GM21786 (cell line): ENCODE measurements at regions not wholly inside any gene's neighbourhood (a gene's known extent, or its start where the extent isn't known, plus 50 kb on each side); places are given as distances from the start of the nearest gene placed in this dataset.

Source experiments
- ATAC-seq: cut with Tn5 transposase; IDR thresholded peaks from one replicate; pipeline ENCODE4 v1.9.1; 2021; ENCODE audit not compliant: unreplicated experiment

DNA sequence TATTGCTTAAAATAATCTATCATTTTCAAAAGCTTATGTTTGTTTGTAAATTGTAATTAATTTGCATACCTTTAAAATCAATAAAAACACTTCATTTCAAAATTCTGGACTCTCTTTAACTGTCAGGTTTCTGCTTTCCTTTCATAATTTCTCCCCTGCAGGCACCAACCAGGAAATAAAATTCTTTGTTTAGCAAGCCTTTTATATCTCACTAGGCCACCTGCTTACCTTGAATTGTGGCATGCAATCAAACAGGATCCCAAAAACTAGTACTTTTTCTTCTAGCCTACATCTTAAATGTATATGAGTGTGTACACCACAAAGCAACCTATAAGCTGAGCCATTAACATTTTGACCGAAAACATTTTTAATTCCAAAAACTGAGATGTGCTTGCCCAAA lies 233.1 kb downstream of the NR4A2 start:
- ATAC-seq = no peak

GRCh38 chr2:156098506-156098905 lies 234.0 kb downstream of the NR4A2 start:
- no peak for ATAC-seq

DNA sequence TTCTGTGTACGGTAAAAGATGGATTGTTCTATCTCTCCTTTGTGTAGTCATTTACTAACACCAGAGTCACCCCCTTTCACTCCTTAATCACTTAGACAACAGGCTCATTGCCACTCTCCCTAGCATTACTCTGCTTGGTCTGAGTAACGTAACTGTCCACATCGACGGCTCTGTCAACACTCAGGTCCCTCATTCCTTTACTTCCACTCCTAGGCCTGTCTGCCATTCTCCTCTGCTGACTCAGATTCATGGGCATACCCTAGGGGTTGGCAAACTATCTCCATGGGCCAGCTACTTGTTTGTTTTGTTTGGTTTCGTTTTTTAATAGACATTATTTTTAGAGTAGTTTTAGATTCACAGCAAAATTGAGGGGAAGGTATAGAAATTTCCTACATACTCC lies 243.9 kb downstream of the NR4A2 start:
- ATAC-seq = no peak

DNA sequence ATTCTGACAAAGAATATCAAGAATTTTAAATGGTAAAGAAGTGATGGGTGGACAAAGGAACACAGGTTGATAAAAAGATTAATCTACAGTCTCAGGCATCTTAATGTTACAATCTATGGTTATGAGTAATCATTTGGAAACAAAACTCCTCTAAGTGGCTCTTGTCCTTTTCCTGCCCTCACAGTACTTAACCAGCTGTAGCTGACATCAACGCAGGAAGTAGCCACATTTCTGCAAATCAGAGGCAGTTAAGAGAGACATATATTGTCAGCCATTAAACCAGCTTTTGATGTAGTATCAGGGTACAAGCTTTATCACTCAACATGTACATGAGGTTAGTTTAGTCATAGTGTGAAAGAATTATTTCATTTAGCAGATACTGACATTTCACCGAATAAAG lies 244.6 kb downstream of the NR4A2 start:
- ATAC-seq = no peak

GRCh38 chr2:156083763-156084493 lies 248.6 kb downstream of the NR4A2 start:
- no peak for ATAC-seq

DNA sequence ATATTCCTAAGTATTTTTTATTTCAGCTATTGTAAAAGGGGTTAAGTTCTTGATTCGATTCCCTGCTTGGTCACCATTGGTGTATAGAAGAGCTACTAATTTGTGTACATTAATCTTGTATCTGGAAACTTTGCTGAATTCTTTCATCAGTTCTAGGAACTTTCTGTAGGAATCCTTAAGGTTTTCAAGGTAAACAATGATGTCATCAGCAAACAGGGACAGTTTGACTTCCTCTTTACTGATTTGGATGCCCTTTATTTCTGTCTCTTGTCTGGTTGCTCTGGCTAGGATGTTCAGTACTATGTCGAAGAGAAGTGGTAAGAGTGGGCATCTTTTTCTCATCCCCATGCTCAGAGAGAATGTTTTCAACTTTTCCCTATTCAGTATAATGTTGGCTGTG lies 252.7 kb downstream of the NR4A2 start:
- no peak for ATAC-seq

DNA sequence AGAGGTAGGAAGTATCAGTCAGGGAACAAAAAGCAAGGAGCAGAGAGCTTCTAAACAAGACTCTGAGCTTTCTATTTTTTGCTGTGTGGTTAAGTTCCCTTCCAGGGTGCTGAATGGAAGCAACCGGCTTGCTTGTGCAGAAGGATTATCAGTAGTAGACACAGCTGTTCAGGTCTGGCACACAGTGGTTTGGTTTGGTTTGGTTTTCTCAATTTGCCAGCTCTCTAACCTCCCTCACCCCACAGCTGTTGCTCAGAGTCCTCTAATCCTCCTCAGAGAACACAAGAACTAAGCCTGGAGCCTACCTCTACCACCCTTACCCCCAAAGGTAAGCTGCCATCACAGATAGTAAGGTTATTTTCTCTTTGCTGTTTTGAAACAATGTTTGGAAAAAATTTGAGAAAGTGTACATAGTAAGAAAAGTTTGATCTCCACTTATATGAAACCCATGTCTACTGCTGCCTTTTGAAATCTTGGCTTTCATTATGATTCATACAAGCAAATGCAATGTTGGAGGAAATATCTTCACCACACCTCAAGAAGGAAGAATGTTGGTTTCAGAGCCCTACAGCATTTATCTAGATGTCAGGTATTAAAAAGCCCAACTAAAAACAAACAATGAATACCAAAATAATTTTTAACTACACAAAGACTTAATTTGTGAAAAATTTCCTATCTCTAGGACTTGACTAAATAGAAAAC lies 255.3 kb downstream of the NR4A2 start:
- ATAC-seq = no peak

GRCh38 chr2:156065912-156066311 lies 266.6 kb downstream of the NR4A2 start:
- no peak for ATAC-seq

DNA sequence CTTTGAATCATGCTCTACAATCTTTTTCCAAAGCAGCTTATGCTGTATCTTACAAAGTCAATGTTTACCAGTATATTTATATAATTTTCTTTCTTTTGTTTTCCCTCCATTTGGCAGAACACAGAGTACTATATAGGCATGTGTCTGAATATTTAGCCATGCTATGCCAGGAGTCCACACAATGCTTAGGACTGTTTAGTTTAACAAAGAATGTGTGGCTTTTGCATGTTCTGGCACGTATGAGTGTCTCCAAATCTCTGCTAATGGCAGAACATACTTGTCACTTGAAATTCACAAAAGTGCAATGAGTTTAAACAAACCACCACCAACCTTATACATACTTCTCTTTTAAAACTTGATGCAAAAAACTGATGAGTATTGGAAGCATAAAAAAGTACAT lies 268.0 kb downstream of the NR4A2 start:
- ATAC-seq = no peak

DNA sequence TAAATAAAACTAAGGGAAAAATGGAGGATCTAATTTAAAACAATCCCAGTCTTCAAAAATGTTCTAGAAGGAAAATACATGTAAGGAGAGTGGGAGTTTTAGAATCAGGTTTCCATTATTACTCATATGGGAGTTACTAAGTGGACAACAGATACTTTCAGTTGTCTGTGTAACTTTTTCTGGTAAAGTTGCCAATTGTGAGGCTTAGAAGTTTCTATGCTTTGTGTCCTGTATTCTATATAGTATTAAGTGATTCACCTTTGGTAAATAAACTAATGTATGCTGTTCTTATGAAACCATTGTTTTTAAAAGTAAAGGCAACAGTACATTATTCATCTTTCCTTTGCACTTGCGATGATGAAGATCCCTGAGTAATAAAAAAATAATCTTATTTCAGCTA lies 274.9 kb downstream of the NR4A2 start:
- ATAC-seq = no peak

DNA sequence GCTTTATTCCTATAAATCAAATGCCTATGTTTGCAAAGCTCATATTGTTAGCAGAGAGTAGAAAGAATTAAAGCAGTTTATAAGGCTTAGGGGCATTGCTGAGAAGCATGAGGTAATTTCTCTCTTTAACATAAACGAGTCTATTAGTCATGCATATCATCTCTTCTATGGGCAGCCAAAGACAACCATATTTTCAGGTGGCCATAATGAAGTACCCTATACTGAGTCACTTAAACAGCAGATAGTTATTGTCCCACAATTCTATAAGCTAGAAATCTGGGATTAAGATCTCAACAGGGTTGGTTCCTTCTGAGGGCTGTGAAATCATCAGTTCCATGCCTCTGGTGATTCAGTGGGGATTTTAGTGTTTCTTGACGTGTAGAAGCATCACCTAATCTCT lies 277.5 kb downstream of the NR4A2 start:
- no peak for ATAC-seq

- ATAC-seq = no peak
Measured at GRCh38 chr2:156046900-156047299, 285.6 kb downstream of the NR4A2 start.

GRCh38 chr2:156042895-156043294 lies 289.6 kb downstream of the NR4A2 start:
- no peak for ATAC-seq

GRCh38 chr2:156038021-156038420 lies 294.5 kb downstream of the NR4A2 start:
- ATAC-seq = no peak

GRCh38 chr2:156037482-156037881 lies 295.0 kb downstream of the NR4A2 start:
- ATAC-seq = no peak

GRCh38 chr2:156031121-156031520 lies 301.4 kb downstream of the NR4A2 start:
- ATAC-seq = no peak

- ATAC-seq = no peak
Measured at GRCh38 chr2:156023229-156023869, 309.2 kb downstream of the NR4A2 start.

DNA sequence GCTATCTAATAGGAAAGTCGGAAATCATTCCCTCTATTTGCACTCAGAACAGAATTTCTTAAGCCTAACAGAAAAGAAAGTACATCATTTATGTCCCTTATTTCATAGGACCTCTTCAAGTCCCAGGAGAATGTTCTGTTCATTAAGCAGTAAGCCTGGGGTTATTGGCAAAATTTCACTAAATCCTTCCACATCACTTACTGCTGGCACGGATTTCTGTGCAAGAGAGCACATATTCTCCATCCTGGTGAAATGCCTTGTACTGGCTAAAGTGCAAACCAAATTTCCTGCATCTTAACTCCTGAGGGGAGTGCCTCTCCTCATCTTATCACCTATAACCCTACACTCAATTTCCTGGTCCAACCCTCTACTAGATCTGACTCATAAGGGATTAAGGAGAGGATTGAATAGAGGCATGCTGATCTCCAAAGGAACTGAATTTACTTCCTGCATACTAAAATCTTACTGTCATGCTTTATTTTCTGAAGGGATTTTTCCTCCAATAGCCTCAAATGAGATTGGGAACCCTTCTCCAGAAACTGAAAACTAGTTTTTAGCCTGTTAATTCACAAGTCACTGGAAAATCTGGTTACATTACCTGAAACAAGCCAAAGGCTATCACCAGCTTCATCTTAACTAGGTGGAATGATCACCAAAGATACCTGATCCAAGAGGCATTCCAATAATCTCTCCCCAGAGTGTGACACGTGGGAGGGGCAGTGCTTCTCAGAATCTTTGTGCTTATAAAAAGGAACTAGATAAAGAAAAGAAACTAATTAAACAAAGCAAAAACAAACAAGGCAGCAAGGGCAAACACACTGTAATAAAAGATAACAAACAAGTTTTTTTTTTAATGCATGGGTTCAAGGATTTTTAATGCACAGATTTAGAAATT lies 311.1 kb downstream of the NR4A2 start:
- ATAC-seq = no peak

GRCh38 chr2:156019341-156019740 lies 313.2 kb downstream of the NR4A2 start:
- no peak for ATAC-seq

DNA sequence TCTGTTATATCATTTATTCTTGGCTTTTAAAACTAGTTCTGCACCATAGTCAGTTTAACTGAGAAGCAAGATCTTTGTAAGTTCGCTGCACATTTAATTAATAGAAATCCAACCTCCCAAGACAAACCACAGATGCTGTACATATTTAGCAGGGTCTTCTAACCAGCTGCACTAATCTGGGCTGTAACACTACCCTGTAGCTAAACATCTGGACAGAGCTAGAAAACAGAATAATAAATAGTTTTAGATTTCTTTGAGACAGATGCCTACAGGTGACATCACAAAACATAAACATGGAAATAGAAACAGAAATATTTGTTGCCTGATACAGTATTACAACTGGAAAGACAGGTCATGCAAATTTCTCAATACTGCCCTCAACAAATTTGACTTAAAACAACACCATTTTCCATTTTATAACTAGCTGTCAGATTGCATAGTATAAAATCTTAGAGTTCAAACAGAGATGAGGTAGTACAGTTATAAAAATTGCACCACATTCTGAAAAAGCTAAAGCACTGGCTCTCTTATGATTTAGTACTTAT lies 315.1 kb downstream of the NR4A2 start:
- no peak for ATAC-seq

DNA sequence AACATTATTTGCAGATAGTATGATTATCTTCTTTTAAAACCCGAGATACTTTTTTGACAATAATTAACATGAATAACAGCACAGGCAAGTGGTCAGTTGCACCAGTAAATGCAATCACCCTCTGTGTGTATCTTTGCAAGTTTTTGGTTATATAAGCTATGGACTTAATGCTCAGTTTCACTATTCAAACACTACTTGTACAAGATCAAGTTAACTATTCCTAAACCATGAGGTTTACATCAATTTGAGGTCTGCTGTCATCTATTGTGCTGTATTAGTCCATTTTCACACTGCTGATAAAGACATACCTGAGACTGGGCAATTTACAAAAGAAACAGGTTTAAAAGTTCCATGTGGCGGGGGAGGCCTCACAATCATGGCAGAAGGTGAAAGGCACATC lies 323.2 kb downstream of the NR4A2 start:
- ATAC-seq = no peak
